GM23338 (cell line): ENCODE measurements at regions not wholly inside any gene's neighbourhood (a gene's known extent, or its start where the extent isn't known, plus 50 kb on each side); places are given as distances from the start of the nearest gene placed in this dataset.
"Not testable (repeated sequence)": the region's sequence is repeated elsewhere in the genome, so short reads cannot be mapped to it uniquely, and the experiment has no call there.

Experiments
- ATAC-seq: fragments of 200-7000 bp; cut with Tn5 transposase; 3 replicates; pipeline ENCODE4 v1.9.1; 2020
- DNase-seq: peaks from one replicate; pipeline ENCODE4 v3.0.0-alpha.2; 2015; ENCODE audit warnings: low spot score
- H2AFZ ChIP-seq: fragments of 200-600 bp; sonication (generic); 2 replicates; pipeline ENCODE4 v1.8.0; 2016; ENCODE audit warnings: antibody characterized with exemption, mild to moderate bottlenecking, moderate library complexity
- H3F3A ChIP-seq: fragments of 200-600 bp; sonication (generic); replicated peaks from 2 replicates; pipeline ENCODE4 v1.8.0; 2017; ENCODE audit warnings: antibody characterized with exemption, mixed run types, low read depth
- H3K27ac ChIP-seq: fragments of 200-600 bp; sonication (generic); 2 replicates; pipeline ENCODE4 v1.6.1; 2016; ENCODE audit warnings: low read depth
- H3K27me3 ChIP-seq: fragments of 200-600 bp; sonication (generic); 2 replicates; pipeline ENCODE4 v1.8.0; 2016; ENCODE audit warnings: mild to moderate bottlenecking, mixed run types, moderate library complexity; ENCODE audit not compliant: insufficient read depth
- H3K36me3 ChIP-seq: fragments of 200-600 bp; sonication (generic); 2 replicates; pipeline ENCODE4 v1.8.0; 2016; ENCODE audit warnings: mild to moderate bottlenecking; ENCODE audit not compliant: insufficient read depth
- H3K4me1 ChIP-seq: fragments of 200-600 bp; sonication (generic); 2 replicates; pipeline ENCODE4 v1.8.0; 2016; ENCODE audit warnings: mild to moderate bottlenecking, moderate library complexity; ENCODE audit not compliant: insufficient read depth
- H3K4me2 ChIP-seq: fragments of 200-600 bp; sonication (generic); 2 replicates; pipeline ENCODE4 v1.7.1; 2017; ENCODE audit warnings: mixed run types
- H3K4me3 ChIP-seq: fragments of 200-600 bp; sonication (generic); 2 replicates; pipeline ENCODE4 v1.6.1; 2016; ENCODE audit warnings: mixed run types
- H3K79me2 ChIP-seq: fragments of 200-600 bp; sonication (generic); replicated peaks from 2 replicates; pipeline ENCODE4 v1.8.0; 2017; ENCODE audit warnings: mild to moderate bottlenecking; ENCODE audit not compliant: insufficient read depth
- H3K9me2 ChIP-seq: fragments of 200-600 bp; sonication (generic); 2 replicates; pipeline ENCODE4 v1.8.0; 2017; ENCODE audit not compliant: insufficient read depth
- H4K20me1 ChIP-seq: fragments of 200-600 bp; sonication (generic); replicated peaks from 2 replicates; pipeline ENCODE4 v1.8.0; 2017; ENCODE audit warnings: mild to moderate bottlenecking; ENCODE audit not compliant: insufficient read depth
- H3K27ac Mint-ChIP-seq: 2 replicates; pipeline ENCODE4 v1.8.0; 2020; ENCODE audit warnings: inconsistent platforms, mild to moderate bottlenecking, moderate library complexity, mixed read lengths
- H3K27me3 Mint-ChIP-seq: 3 replicates; pipeline ENCODE4 v1.8.0; 2022; ENCODE audit warnings: low read depth, mild to moderate bottlenecking, moderate library complexity, mixed read lengths, inconsistent platforms; ENCODE audit not compliant: insufficient read depth, poor library complexity
- H3K36me3 Mint-ChIP-seq: 3 replicates; pipeline ENCODE4 v1.8.0; 2021; ENCODE audit warnings: low read depth, mild to moderate bottlenecking, inconsistent platforms, moderate library complexity, mixed read lengths
- H3K4me1 Mint-ChIP-seq: 3 replicates; pipeline ENCODE4 v1.8.0; 2020; ENCODE audit warnings: mild to moderate bottlenecking, inconsistent platforms, mixed read lengths
- H3K4me3 Mint-ChIP-seq: 3 replicates; pipeline ENCODE4 v1.8.0; 2021; ENCODE audit warnings: moderate library complexity, mild to moderate bottlenecking, inconsistent platforms, mixed read lengths
- H3K9me3 Mint-ChIP-seq: 3 replicates; pipeline ENCODE4 v1.8.0; 2020; ENCODE audit warnings: moderate library complexity, mild to moderate bottlenecking, inconsistent platforms, mixed read lengths
- CREB1 ChIP-seq: fragments of 250-450 bp; sonication (Bioruptor Pico); IDR thresholded peaks from 2 replicates; pipeline ENCODE4 v1.5.0; 2020; ENCODE audit warnings: low read depth, mild to moderate bottlenecking, moderate library complexity
- CTCF ChIP-seq, 2 experiments: fragments of 200-600 bp in 1 of 2; sonication (generic) in 1 of 2; conservative IDR thresholded peaks; 2 replicates each; pipeline versions ENCODE4 v1.5.1 to v1.6.1; 2016 to 2017; ENCODE audit warnings: antibody characterized with exemption in 2 of 2, low read depth in 2 of 2, mild to moderate bottlenecking in 2 of 2, moderate library complexity in 1 of 2
- ETS1 ChIP-seq: IDR thresholded peaks from 2 replicates; pipeline ENCODE4 v1.6.1; 2016; ENCODE audit warnings: antibody characterized with exemption
- EZH2 ChIP-seq: fragments of 200-600 bp; sonication (generic); IDR thresholded peaks from one replicate; pipeline ENCODE4 v1.8.0; 2017; ENCODE audit warnings: antibody characterized with exemption, mild to moderate bottlenecking, low read depth; ENCODE audit not compliant: unreplicated experiment
- EZH2phosphoT487 ChIP-seq: fragments of 200-600 bp; sonication (generic); IDR thresholded peaks from one replicate; pipeline ENCODE4 v1.8.1; 2018; ENCODE audit warnings: antibody characterized with exemption; ENCODE audit not compliant: unreplicated experiment
- JUNB ChIP-seq: IDR thresholded peaks from one replicate; pipeline ENCODE4 v1.6.1; 2016; ENCODE audit warnings: antibody characterized with exemption; ENCODE audit not compliant: unreplicated experiment
- NANOG ChIP-seq: IDR thresholded peaks from 2 replicates; pipeline ENCODE4 v1.6.1; 2016; ENCODE audit warnings: antibody characterized with exemption, borderline replicate concordance
- POLR2AphosphoS5 ChIP-seq: IDR thresholded peaks from 2 replicates; pipeline ENCODE4 v1.6.1; 2016; ENCODE audit warnings: antibody characterized with exemption, low read depth
- STAT1 ChIP-seq: IDR thresholded peaks from one replicate; pipeline ENCODE4 v1.6.1; 2016; ENCODE audit warnings: antibody characterized with exemption; ENCODE audit not compliant: unreplicated experiment
- ZNF114 ChIP-seq: fragments of 250-450 bp; sonication (Bioruptor Pico); IDR thresholded peaks from 2 replicates; pipeline ENCODE4 v1.5.0; 2020; ENCODE audit warnings: mild to moderate bottlenecking, moderate library complexity
- ZNF331 ChIP-seq: fragments of 250-450 bp; sonication (Bioruptor Pico); IDR thresholded peaks from 2 replicates; pipeline ENCODE4 v1.5.0; 2020; ENCODE audit warnings: low read depth, mild to moderate bottlenecking, moderate library complexity
- ZNF462 ChIP-seq: fragments of 250-450 bp; sonication (Bioruptor Pico); IDR thresholded peaks from 2 replicates; pipeline ENCODE4 v1.5.0; 2020; ENCODE audit warnings: mild to moderate bottlenecking, moderate library complexity

- H3K4me1 Mint-ChIP-seq, H3K27ac Mint-ChIP-seq, H3K27me3 Mint-ChIP-seq, H3K9me2 ChIP-seq, H3K27me3 ChIP-seq, H3K4me2 ChIP-seq, H3K79me2 ChIP-seq, DNase-seq, H2AFZ ChIP-seq, ATAC-seq, H4K20me1 ChIP-seq, H3K4me3 Mint-ChIP-seq, H3K36me3 ChIP-seq, H3K4me3 ChIP-seq, H3F3A ChIP-seq, H3K27ac ChIP-seq, H3K4me1 ChIP-seq: not testable (repeated sequence)
- peaks cover 23% of the 10 kb centered on the region for H3K9me3 Mint-ChIP-seq
- peaks cover 10% of the 10 kb centered on the region for H3K36me3 Mint-ChIP-seq
These were observed 213.3 kb downstream of the PTGER3 start for GRCh38 chr1:70834365-70834764.

- no peaks in the 10 kb centered on the region for H3K79me2 ChIP-seq
- H4K20me1 ChIP-seq: no peaks in the 10 kb centered on the region
- no peak overlapping the region for H3K27ac ChIP-seq
- DNase-seq (no peak), ATAC-seq (no peak)
- H3K4me3 Mint-ChIP-seq: no peak overlapping the region
- H3K9me3 Mint-ChIP-seq: peaks cover 21% of the 10 kb centered on the region
- peaks cover 6% of the 10 kb centered on the region; the same call in 2 of the 3 replicates for H3K4me1 Mint-ChIP-seq
- TF ChIP-seq EZH2phosphoT487 (no peak), STAT1 (no peak), ZNF462 (no peak), CREB1 (CRISPR knock-in tag) (no peak), JUNB (no peak), EZH2 (no peak), POLR2AphosphoS5 (no peak), ETS1 (no peak), CTCF (conservative IDR thresholded peaks at IDR 0.05; ENCODE audit: low read depth in 2 of 2) (no peak), ZNF331 (CRISPR knock-in tag) (no peak), NANOG (no peak), ZNF114 (CRISPR knock-in tag) (no peak)
- H3F3A ChIP-seq: no peaks in the 10 kb centered on the region
- H3K4me3 ChIP-seq: no peak overlapping the region
- no peak overlapping the region for H3K27ac Mint-ChIP-seq
- H3K36me3 ChIP-seq: no peaks in the 10 kb centered on the region
- H3K4me1 ChIP-seq: peaks cover 6% of the 10 kb centered on the region; the same call in 1 of the 2 replicates
- H3K27me3 Mint-ChIP-seq: no peaks in the 10 kb centered on the region
- H3K36me3 Mint-ChIP-seq: peaks cover 10% of the 10 kb centered on the region
- no peak overlapping the region for H3K4me2 ChIP-seq
- H3K27me3 ChIP-seq: no peaks in the 10 kb centered on the region
- no peaks in the 10 kb centered on the region for H3K9me2 ChIP-seq
- no peak overlapping the region for H2AFZ ChIP-seq
These were observed 211.2 kb downstream of the PTGER3 start for GRCh38 chr1:70836456-70836855.
